Inflammatory macrophage treated with lipopolysaccharide for 1 hour (primary cell): ENCODE measurements at regions not wholly inside any gene's neighbourhood (a gene's known extent, or its start where the extent isn't known, plus 50 kb on each side); places are given as distances from the start of the nearest gene placed in this dataset.

Source experiments
- DNase-seq, 2 donors: peaks; one replicate each; pipeline ENCODE4 v3.0.0-alpha.2; 2020 to 2022

- DNase-seq = no peak
Observed at GRCh38 chr6:18674346-18674745, 287.2 kb downstream of the RNF144B start.

- DNase-seq = no peak
Observed at GRCh38 chr6:18675881-18676280, 288.7 kb downstream of the RNF144B start.

GRCh38 chr6:18676548-18676947 lies 289.4 kb downstream of the RNF144B start:
- DNase-seq = no peak

- DNase-seq = no peak
Observed at GRCh38 chr6:18680842-18681241, 293.7 kb downstream of the RNF144B start.

- DNase-seq = no peak
Observed at GRCh38 chr6:18681832-18682503, 294.8 kb downstream of the RNF144B start.

- no peak for DNase-seq
Observed at GRCh38 chr6:18684343-18684742, 297.2 kb downstream of the RNF144B start.

GRCh38 chr6:18692929-18693685 lies 306.0 kb downstream of the RNF144B start:
- no peak for DNase-seq

- DNase-seq = no peak
Observed at GRCh38 chr6:18693881-18694280, 306.7 kb downstream of the RNF144B start.

GRCh38 chr6:18703546-18703945 lies 316.4 kb downstream of the RNF144B start:
- DNase-seq = no peak

GRCh38 chr6:18707714-18708439 lies 320.7 kb downstream of the RNF144B start:
- DNase-seq = no peak

- DNase-seq = no peak
Observed at GRCh38 chr6:18712595-18712994, 325.4 kb downstream of the RNF144B start.

- no peak for DNase-seq
Observed at GRCh38 chr6:18720075-18720474, 332.9 kb downstream of the RNF144B start.

GRCh38 chr6:18724056-18724455 lies 336.9 kb downstream of the RNF144B start:
- DNase-seq = no peak

- no peak for DNase-seq
Observed at GRCh38 chr6:18725449-18725848, 338.3 kb downstream of the RNF144B start.

- no peak for DNase-seq
Observed at GRCh38 chr6:18733921-18734550, 346.9 kb downstream of the RNF144B start.

- no peak for DNase-seq
Observed at GRCh38 chr6:18741741-18742140, 354.6 kb downstream of the RNF144B start.

- DNase-seq = no peak
Observed at GRCh38 chr6:18742406-18742805, 355.3 kb downstream of the RNF144B start.

- DNase-seq = no peak
Observed at GRCh38 chr6:18746727-18747126, 359.6 kb downstream of the RNF144B start.

- no peak for DNase-seq
Observed at GRCh38 chr6:18748314-18748713, 361.2 kb downstream of the RNF144B start.

GRCh38 chr6:18752278-18753068 lies 365.3 kb downstream of the RNF144B start:
- no peak for DNase-seq

GRCh38 chr6:18753076-18753475 lies 365.9 kb downstream of the RNF144B start:
- DNase-seq = no peak

- no peak for DNase-seq
Observed at GRCh38 chr6:18763086-18763485, 375.9 kb downstream of the RNF144B start.

- DNase-seq = no peak
Observed at GRCh38 chr6:18784794-18785193, 397.6 kb downstream of the RNF144B start.
